ENCODE measurements at regions not wholly inside any gene's neighbourhood (a gene's known extent, or its start where the extent isn't known, plus 50 kb on each side); places are given as distances from the start of the nearest gene placed in this dataset.
"Not testable (repeated sequence)": the region's sequence is repeated elsewhere in the genome, so short reads cannot be mapped to it uniquely, and the experiment has no call there.

- DNase-seq: no peak
These were observed 403.7 kb downstream of the OXSM start for GRCh38 chr3:26193558-26193957.

- no peak for DNase-seq
These were observed 406.9 kb downstream of the OXSM start for GRCh38 chr3:26196781-26197180.

- DNase-seq: no peak
These were observed 408.7 kb downstream of the OXSM start for GRCh38 chr3:26198609-26199008.

GRCh38 chr3:26202169-26202568, 412.3 kb downstream of the OXSM start:
- no peak for DNase-seq

GRCh38 chr3:26205475-26205874, 415.6 kb downstream of the OXSM start:
- no peak for DNase-seq

GRCh38 chr3:26208201-26208600, 414.4 kb upstream of the LRRC3B start:
- no peak for DNase-seq

- no peak for DNase-seq
These were observed 392.8 kb upstream of the LRRC3B start for GRCh38 chr3:26229801-26230200.

GRCh38 chr3:26233374-26233773, 389.2 kb upstream of the LRRC3B start:
- DNase-seq: no peak

- no peak for DNase-seq
These were observed 386.0 kb upstream of the LRRC3B start for GRCh38 chr3:26236531-26236930.

- DNase-seq: no peak
These were observed 385.4 kb upstream of the LRRC3B start for GRCh38 chr3:26237036-26237682.

- DNase-seq: not testable (repeated sequence)
These were observed 378.0 kb upstream of the LRRC3B start for GRCh38 chr3:26244586-26244985.

- DNase-seq: no peak
These were observed 377.3 kb upstream of the LRRC3B start for GRCh38 chr3:26245236-26245635.

- no peak for DNase-seq
These were observed 375.7 kb upstream of the LRRC3B start for GRCh38 chr3:26246901-26247300.

GRCh38 chr3:26247712-26248111, 374.9 kb upstream of the LRRC3B start:
- DNase-seq: no peak

GRCh38 chr3:26252001-26252400, 370.6 kb upstream of the LRRC3B start:
- no peak for DNase-seq

GRCh38 chr3:26256224-26256623, 366.3 kb upstream of the LRRC3B start:
- DNase-seq: no peak

- DNase-seq: no peak
These were observed 363.4 kb upstream of the LRRC3B start for GRCh38 chr3:26259176-26259575.

GRCh38 chr3:26260139-26260538, 362.4 kb upstream of the LRRC3B start:
- DNase-seq: no peak

- no peak for DNase-seq
These were observed 357.9 kb upstream of the LRRC3B start for GRCh38 chr3:26264708-26265107.

- DNase-seq: no peak
These were observed 350.7 kb upstream of the LRRC3B start for GRCh38 chr3:26271848-26272247.

GRCh38 chr3:26273196-26273595, 349.4 kb upstream of the LRRC3B start:
- DNase-seq: no peak

- DNase-seq: no peak
These were observed 343.5 kb upstream of the LRRC3B start for GRCh38 chr3:26279091-26279490.

GRCh38 chr3:26280517-26280916, 342.1 kb upstream of the LRRC3B start:
- DNase-seq: no peak

GRCh38 chr3:26281284-26281985, 341.1 kb upstream of the LRRC3B start:
- DNase-seq: no peak

- DNase-seq: not testable (repeated sequence)
These were observed 338.1 kb upstream of the LRRC3B start for GRCh38 chr3:26284503-26284902.

Data from NCI-H1048 (cell line).